ENCODE measurements at regions not wholly inside any gene's neighbourhood (a gene's known extent, or its start where the extent isn't known, plus 50 kb on each side); places are given as distances from the start of the nearest gene placed in this dataset.

GRCh38 chr6:165752451-165752850, 89.4 kb upstream of the PDE10A start:
- TF ChIP-seq, protein P1, sequence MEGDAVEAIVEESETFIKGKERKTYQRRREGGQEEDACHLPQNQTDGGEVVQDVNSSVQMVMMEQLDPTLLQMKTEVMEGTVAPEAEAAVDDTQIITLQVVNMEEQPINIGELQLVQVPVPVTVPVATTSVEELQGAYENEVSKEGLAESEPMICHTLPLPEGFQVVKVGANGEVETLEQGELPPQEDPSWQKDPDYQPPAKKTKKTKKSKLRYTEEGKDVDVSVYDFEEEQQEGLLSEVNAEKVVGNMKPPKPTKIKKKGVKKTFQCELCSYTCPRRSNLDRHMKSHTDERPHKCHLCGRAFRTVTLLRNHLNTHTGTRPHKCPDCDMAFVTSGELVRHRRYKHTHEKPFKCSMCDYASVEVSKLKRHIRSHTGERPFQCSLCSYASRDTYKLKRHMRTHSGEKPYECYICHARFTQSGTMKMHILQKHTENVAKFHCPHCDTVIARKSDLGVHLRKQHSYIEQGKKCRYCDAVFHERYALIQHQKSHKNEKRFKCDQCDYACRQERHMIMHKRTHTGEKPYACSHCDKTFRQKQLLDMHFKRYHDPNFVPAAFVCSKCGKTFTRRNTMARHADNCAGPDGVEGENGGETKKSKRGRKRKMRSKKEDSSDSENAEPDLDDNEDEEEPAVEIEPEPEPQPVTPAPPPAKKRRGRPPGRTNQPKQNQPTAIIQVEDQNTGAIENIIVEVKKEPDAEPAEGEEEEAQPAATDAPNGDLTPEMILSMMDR (IDR thresholded peaks at IDR 0.05; ENCODE audit: insufficient read depth, low read length): no peak
- TF ChIP-seq, protein P2, sequence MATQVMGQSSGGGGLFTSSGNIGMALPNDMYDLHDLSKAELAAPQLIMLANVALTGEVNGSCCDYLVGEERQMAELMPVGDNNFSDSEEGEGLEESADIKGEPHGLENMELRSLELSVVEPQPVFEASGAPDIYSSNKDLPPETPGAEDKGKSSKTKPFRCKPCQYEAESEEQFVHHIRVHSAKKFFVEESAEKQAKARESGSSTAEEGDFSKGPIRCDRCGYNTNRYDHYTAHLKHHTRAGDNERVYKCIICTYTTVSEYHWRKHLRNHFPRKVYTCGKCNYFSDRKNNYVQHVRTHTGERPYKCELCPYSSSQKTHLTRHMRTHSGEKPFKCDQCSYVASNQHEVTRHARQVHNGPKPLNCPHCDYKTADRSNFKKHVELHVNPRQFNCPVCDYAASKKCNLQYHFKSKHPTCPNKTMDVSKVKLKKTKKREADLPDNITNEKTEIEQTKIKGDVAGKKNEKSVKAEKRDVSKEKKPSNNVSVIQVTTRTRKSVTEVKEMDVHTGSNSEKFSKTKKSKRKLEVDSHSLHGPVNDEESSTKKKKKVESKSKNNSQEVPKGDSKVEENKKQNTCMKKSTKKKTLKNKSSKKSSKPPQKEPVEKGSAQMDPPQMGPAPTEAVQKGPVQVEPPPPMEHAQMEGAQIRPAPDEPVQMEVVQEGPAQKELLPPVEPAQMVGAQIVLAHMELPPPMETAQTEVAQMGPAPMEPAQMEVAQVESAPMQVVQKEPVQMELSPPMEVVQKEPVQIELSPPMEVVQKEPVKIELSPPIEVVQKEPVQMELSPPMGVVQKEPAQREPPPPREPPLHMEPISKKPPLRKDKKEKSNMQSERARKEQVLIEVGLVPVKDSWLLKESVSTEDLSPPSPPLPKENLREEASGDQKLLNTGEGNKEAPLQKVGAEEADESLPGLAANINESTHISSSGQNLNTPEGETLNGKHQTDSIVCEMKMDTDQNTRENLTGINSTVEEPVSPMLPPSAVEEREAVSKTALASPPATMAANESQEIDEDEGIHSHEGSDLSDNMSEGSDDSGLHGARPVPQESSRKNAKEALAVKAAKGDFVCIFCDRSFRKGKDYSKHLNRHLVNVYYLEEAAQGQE (IDR thresholded peaks at IDR 0.05; ENCODE audit: insufficient replicate concordance, low read depth): no peak
- TF ChIP-seq POLR2AphosphoS5 (IDR thresholded peaks at IDR 0.05; ENCODE audit: low read depth): no peak
- no peak for TF ChIP-seq GABPA (IDR thresholded peaks at IDR 0.05; ENCODE audit: low read depth)
- TF ChIP-seq SPI1 (IDR thresholded peaks at IDR 0.05; ENCODE audit: borderline replicate concordance, low read depth): no peak

Data from HL-60 (cell line).